ENCODE measurements at regions not wholly inside any gene's neighbourhood (a gene's known extent, or its start where the extent isn't known, plus 50 kb on each side); places are given as distances from the start of the nearest gene placed in this dataset.

DNA sequence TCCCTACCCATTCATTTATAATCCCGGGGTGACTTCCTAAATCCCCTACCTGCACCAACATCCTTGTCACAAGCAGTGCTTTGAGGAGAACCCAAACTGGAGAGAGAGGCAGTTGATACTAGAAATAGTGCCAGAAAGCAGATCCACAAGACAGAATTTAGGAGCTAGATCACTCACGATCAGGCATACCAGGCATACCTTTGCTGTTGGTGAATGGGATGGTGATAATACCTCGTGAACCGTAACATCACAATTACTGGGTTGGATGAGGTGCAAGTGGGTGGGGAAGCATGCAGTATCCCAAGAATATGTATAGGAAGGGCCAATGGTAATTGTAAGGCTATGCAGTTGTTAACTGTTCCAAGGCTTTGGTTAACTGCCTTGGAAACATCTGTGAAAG lies 129.3 kb downstream of the TMA16 start (continued):
- TF ChIP-seq, protein P1, sequence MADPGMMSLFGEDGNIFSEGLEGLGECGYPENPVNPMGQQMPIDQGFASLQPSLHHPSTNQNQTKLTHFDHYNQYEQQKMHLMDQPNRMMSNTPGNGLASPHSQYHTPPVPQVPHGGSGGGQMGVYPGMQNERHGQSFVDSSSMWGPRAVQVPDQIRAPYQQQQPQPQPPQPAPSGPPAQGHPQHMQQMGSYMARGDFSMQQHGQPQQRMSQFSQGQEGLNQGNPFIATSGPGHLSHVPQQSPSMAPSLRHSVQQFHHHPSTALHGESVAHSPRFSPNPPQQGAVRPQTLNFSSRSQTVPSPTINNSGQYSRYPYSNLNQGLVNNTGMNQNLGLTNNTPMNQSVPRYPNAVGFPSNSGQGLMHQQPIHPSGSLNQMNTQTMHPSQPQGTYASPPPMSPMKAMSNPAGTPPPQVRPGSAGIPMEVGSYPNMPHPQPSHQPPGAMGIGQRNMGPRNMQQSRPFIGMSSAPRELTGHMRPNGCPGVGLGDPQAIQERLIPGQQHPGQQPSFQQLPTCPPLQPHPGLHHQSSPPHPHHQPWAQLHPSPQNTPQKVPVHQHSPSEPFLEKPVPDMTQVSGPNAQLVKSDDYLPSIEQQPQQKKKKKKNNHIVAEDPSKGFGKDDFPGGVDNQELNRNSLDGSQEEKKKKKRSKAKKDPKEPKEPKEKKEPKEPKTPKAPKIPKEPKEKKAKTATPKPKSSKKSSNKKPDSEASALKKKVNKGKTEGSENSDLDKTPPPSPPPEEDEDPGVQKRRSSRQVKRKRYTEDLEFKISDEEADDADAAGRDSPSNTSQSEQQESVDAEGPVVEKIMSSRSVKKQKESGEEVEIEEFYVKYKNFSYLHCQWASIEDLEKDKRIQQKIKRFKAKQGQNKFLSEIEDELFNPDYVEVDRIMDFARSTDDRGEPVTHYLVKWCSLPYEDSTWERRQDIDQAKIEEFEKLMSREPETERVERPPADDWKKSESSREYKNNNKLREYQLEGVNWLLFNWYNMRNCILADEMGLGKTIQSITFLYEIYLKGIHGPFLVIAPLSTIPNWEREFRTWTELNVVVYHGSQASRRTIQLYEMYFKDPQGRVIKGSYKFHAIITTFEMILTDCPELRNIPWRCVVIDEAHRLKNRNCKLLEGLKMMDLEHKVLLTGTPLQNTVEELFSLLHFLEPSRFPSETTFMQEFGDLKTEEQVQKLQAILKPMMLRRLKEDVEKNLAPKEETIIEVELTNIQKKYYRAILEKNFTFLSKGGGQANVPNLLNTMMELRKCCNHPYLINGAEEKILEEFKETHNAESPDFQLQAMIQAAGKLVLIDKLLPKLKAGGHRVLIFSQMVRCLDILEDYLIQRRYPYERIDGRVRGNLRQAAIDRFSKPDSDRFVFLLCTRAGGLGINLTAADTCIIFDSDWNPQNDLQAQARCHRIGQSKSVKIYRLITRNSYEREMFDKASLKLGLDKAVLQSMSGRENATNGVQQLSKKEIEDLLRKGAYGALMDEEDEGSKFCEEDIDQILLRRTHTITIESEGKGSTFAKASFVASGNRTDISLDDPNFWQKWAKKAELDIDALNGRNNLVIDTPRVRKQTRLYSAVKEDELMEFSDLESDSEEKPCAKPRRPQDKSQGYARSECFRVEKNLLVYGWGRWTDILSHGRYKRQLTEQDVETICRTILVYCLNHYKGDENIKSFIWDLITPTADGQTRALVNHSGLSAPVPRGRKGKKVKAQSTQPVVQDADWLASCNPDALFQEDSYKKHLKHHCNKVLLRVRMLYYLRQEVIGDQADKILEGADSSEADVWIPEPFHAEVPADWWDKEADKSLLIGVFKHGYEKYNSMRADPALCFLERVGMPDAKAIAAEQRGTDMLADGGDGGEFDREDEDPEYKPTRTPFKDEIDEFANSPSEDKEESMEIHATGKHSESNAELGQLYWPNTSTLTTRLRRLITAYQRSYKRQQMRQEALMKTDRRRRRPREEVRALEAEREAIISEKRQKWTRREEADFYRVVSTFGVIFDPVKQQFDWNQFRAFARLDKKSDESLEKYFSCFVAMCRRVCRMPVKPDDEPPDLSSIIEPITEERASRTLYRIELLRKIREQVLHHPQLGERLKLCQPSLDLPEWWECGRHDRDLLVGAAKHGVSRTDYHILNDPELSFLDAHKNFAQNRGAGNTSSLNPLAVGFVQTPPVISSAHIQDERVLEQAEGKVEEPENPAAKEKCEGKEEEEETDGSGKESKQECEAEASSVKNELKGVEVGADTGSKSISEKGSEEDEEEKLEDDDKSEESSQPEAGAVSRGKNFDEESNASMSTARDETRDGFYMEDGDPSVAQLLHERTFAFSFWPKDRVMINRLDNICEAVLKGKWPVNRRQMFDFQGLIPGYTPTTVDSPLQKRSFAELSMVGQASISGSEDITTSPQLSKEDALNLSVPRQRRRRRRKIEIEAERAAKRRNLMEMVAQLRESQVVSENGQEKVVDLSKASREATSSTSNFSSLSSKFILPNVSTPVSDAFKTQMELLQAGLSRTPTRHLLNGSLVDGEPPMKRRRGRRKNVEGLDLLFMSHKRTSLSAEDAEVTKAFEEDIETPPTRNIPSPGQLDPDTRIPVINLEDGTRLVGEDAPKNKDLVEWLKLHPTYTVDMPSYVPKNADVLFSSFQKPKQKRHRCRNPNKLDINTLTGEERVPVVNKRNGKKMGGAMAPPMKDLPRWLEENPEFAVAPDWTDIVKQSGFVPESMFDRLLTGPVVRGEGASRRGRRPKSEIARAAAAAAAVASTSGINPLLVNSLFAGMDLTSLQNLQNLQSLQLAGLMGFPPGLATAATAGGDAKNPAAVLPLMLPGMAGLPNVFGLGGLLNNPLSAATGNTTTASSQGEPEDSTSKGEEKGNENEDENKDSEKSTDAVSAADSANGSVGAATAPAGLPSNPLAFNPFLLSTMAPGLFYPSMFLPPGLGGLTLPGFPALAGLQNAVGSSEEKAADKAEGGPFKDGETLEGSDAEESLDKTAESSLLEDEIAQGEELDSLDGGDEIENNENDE (IDR thresholded peaks at IDR 0.05; ENCODE audit: insufficient replicate concordance, low read length): no peak
- TF ChIP-seq EGR1 (IDR thresholded peaks at IDR 0.05; ENCODE audit: borderline replicate concordance, low read depth, low read length): no peak
- TF ChIP-seq KDM5A (IDR thresholded peaks at IDR 0.05; ENCODE audit: low read length): no peak
- TF ChIP-seq EP300 (IDR thresholded peaks at IDR 0.05; ENCODE audit: borderline replicate concordance in 1 of 2, low read depth in 2 of 2, low read length in 2 of 2): no peak
- TF ChIP-seq RXRA (IDR thresholded peaks at IDR 0.05; ENCODE audit: insufficient read depth, low read depth, low read length): no peak
- TF ChIP-seq ZNF274 (IDR thresholded peaks at IDR 0.05; ENCODE audit: borderline replicate concordance, extremely low read depth, low read length): no peak
- TF ChIP-seq POLR2A (IDR thresholded peaks at IDR 0.05; ENCODE audit: control extremely low read depth in 1 of 2, low read depth in 2 of 2, low read length in 2 of 2): no peak
- TF ChIP-seq TAF1 (IDR thresholded peaks at IDR 0.05; ENCODE audit: low read depth, low read length): no peak
- no peak for TF ChIP-seq SIN3A (conservative IDR thresholded peaks at IDR 0.05 in 1 of 2, IDR thresholded peaks at IDR 0.05 in 1 of 2; ENCODE audit: low read depth in 1 of 2, low read length in 2 of 2)
- TF ChIP-seq CEBPB (IDR thresholded peaks at IDR 0.05; ENCODE audit: low read depth, low read length): no peak
- no peak for TF ChIP-seq CTBP2 (IDR thresholded peaks at IDR 0.05; ENCODE audit: borderline replicate concordance, insufficient read depth, insufficient read length, low read length)
- TF ChIP-seq CREB1 (IDR thresholded peaks at IDR 0.05): no peak
- no peak for TF ChIP-seq BRCA1 (IDR thresholded peaks at IDR 0.05; ENCODE audit: low read depth, low read length)

Measured in H1 (cell line).